ENCODE measurements at regions not wholly inside any gene's neighbourhood (a gene's known extent, or its start where the extent isn't known, plus 50 kb on each side); places are given as distances from the start of the nearest gene placed in this dataset.

- no peak overlapping the region for H3K9ac ChIP-seq (ENCODE audit: insufficient read depth, low read depth, low read length)
- DNase-seq (ENCODE audit: low spot score) = no peak
- H3K27me3 ChIP-seq (ENCODE audit: control insufficient read depth in 1 of 2, insufficient read depth in 2 of 2, low read length in 2 of 2) = peaks cover 15 to 71% of the 10 kb centered on the region in 2 experiments
- no peak for TF ChIP-seq KDM2A (CRISPR knock-in tag; IDR thresholded peaks at IDR 0.05; ENCODE audit: borderline replicate concordance, low read depth)
- in situ Hi-C loops (cut with HindIII; ENCODE audit: extremely low pct_ligation_motif_present, low pct_unique_long_range_greater_than_20kb) = no loop called here
- ChIA-PET POLR2A (no interaction called here), CTCF (ENCODE audit: low intra/inter-chr PET ratio, low total read pairs) (no interaction called here)
- H3K79me2 ChIP-seq (ENCODE audit: insufficient read depth, low read length) = no peaks in the 10 kb centered on the region
- intact Hi-C loops (cut with micrococcal nuclease; ENCODE audit: unreplicated experiment) = no loop called here
- H4K20me1 ChIP-seq (ENCODE audit: insufficient read depth, low read length) = no peaks in the 10 kb centered on the region
- no peak overlapping the region for H3K4me3 ChIP-seq (replicated peaks in 1 of 3; ENCODE audit: insufficient read depth in 1 of 3, low read depth in 2 of 3, low read length in 3 of 3)
- no peak for FAIRE-seq
- no peak for ATAC-seq
- no peak overlapping the region for H3K27ac ChIP-seq (ENCODE audit: extremely low read length, insufficient read depth, low read length)
- BruUV-seq (replicated peaks) = no TSS peak
- WGBS (ENCODE audit: low lambda C conversion rate) = 10% methylated on average over 2 of the region's 11 CpGs
- H3K4me1 ChIP-seq (ENCODE audit: insufficient read depth, low read length) = no peaks in the 10 kb centered on the region
- H3K4me2 ChIP-seq (ENCODE audit: low read depth, low read length) = no peak overlapping the region
- H3K36me3 ChIP-seq (replicated peaks in 1 of 2; ENCODE audit: control insufficient read depth in 1 of 2, insufficient read depth in 2 of 2, low read length in 2 of 2) = no peaks in the 10 kb centered on the region
- H2AFZ ChIP-seq (ENCODE audit: low read length) = no peak overlapping the region
- no peaks in the 10 kb centered on the region for H3K9me3 ChIP-seq (ENCODE audit: low read length)
Observed at GRCh38 chr22:48531108-48531507, 1296.6 kb downstream of the BRD1 start.

- H3K27ac ChIP-seq (ENCODE audit: extremely low read length, insufficient read depth, low read length) = no peak overlapping the region
- H3K36me3 ChIP-seq (replicated peaks in 1 of 2; ENCODE audit: control insufficient read depth in 1 of 2, insufficient read depth in 2 of 2, low read length in 2 of 2) = no peaks in the 10 kb centered on the region
- in situ Hi-C loops (cut with HindIII; ENCODE audit: extremely low pct_ligation_motif_present, low pct_unique_long_range_greater_than_20kb) (no loop called here), intact Hi-C loops (cut with micrococcal nuclease; ENCODE audit: unreplicated experiment) (no loop called here)
- H3K79me2 ChIP-seq (ENCODE audit: insufficient read depth, low read length) = no peaks in the 10 kb centered on the region
- no peaks in the 10 kb centered on the region for H3K9me3 ChIP-seq (ENCODE audit: low read length)
- no peak for ATAC-seq
- no peak for TF ChIP-seq ZNF780A (CRISPR knock-in tag; IDR thresholded peaks at IDR 0.05)
- TF ChIP-seq MED13 (CRISPR knock-in tag; IDR thresholded peaks at IDR 0.05) = no peak
- TF ChIP-seq ZNF547 (CRISPR knock-in tag; IDR thresholded peaks at IDR 0.05) = no peak
- no peak for TF ChIP-seq EZH2 (conservative IDR thresholded peaks at IDR 0.05; ENCODE audit: low read depth, low read length)
- TF ChIP-seq ZNF740 (CRISPR knock-in tag; IDR thresholded peaks at IDR 0.05) = no peak
- TF ChIP-seq GTF2F1 (IDR thresholded peaks at IDR 0.05; ENCODE audit: low read length) = no peak
- TF ChIP-seq ZFAT (CRISPR knock-in tag; conservative IDR thresholded peaks at IDR 0.05) = no peak
- TF ChIP-seq HOMEZ (CRISPR knock-in tag; IDR thresholded peaks at IDR 0.05; ENCODE audit: low read depth) = no peak
- TF ChIP-seq NONO (IDR thresholded peaks at IDR 0.05) = no peak
- TF ChIP-seq NONO (CRISPR knock-in tag; conservative IDR thresholded peaks at IDR 0.05) = no peak
- no peak for TF ChIP-seq NFRKB (IDR thresholded peaks at IDR 0.05)
- no peak for TF ChIP-seq FOXM1 (CRISPR knock-in tag; IDR thresholded peaks at IDR 0.05)
- no peak for TF ChIP-seq RFX3 (CRISPR knock-in tag; IDR thresholded peaks at IDR 0.05)
- no peak for DNase-seq (ENCODE audit: low spot score)
- no peak overlapping the region for H2AFZ ChIP-seq (ENCODE audit: low read length)
- no peaks in the 10 kb centered on the region for H3K4me1 ChIP-seq (ENCODE audit: insufficient read depth, low read length)
- H3K9ac ChIP-seq (ENCODE audit: insufficient read depth, low read depth, low read length) = no peak overlapping the region
- FAIRE-seq = no peak
- no peaks in the 10 kb centered on the region for H4K20me1 ChIP-seq (ENCODE audit: insufficient read depth, low read length)
- WGBS (ENCODE audit: low lambda C conversion rate) = 0% methylated on average over 2 of the region's 10 CpGs
- BruUV-seq (replicated peaks) = no TSS peak
- POLR2A ChIA-PET = no interaction called here
- no peak overlapping the region for H3K4me2 ChIP-seq (ENCODE audit: low read depth, low read length)
- H3K27me3 ChIP-seq (ENCODE audit: control insufficient read depth in 1 of 2, insufficient read depth in 2 of 2, low read length in 2 of 2) = peaks cover 14 to 75% of the 10 kb centered on the region in 2 experiments
- no peak overlapping the region for H3K4me3 ChIP-seq (replicated peaks in 1 of 3; ENCODE audit: insufficient read depth in 1 of 3, low read depth in 2 of 3, low read length in 3 of 3)
- CTCF ChIA-PET (ENCODE audit: low intra/inter-chr PET ratio, low total read pairs) = no interaction called here
Observed at GRCh38 chr22:48530666-48531065, 1297.0 kb downstream of the BRD1 start.

Data from HepG2 (cell line).